Inferior parietal cortex (tissue), 1 donor: ENCODE measurements at regions not wholly inside any gene's neighbourhood (a gene's known extent, or its start where the extent isn't known, plus 50 kb on each side); places are given as distances from the start of the nearest gene placed in this dataset.
A peak's percentile ranks its signal among the peaks of the same experiment; 100 is the strongest.

Source experiments
- DNase-seq: peaks from one replicate; pipeline ENCODE4 v3.0.0-alpha.2; 2016; ENCODE audit errors: extremely low spot score

DNA sequence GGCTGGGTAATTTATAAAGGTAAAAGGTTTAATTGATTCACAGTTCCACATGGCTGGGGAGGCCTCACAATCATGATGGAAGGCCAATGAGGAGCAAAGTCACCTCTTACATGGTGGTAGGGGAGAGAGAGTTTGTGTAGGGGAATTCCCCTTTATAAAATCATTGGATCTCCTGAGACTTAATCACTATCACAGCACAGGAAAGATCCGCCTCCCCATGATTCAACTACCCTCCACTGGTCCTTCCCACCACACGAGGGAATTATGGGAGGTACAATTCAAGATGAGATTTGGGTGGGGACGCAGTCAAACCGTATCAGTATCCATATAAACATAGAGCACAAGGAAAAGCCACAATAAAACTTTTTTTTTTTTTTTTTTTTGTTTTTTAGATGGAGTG is 172.6 kb upstream of the PIEZO2 start:
- DNase-seq = no peak

DNA sequence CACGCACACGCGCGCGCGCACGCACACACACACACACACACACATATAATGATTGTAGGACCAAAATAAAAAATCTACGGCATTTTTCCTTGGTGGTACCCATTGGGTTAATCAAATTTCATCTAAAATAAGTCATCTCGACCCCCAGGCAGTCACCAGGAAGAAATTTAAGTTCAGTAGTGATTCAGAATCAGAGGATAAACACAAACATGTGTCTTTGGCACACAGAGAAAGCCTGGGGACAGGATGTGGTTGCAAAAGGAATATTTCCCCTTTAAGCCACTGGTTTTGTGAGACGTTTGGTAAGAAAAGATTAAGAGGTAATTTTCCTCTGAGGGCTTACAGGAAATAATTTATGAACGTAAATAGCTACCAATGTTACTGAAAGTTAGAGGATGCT is 171.6 kb upstream of the PIEZO2 start:
- no peak for DNase-seq

- DNase-seq = no peak
These were observed 167.2 kb upstream of the PIEZO2 start for GRCh38 chr18:11316546-11316945.

GRCh38 chr18:11310476-11311086 is 161.2 kb upstream of the PIEZO2 start:
- DNase-seq = peak; percentile 6

DNA sequence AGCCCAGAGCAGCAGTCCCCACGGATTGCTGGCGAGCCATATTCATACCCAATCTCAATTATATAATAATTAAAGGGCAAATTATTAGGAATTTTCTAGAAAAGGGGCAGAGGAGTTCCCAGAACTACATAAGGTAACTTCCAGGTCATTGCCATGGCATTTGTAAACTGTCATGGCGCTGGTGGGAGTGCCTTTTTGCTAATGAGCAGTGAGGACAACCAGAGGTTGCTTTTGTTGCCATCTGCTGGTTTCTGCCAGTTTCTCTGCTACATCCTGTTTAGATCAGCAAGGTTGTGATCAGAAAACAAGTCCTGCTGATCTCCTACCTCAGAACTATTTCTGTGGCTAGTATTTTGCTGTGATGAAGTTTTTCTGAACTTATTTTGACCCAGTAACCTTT is 159.8 kb upstream of the PIEZO2 start:
- no peak for DNase-seq

GRCh38 chr18:11308499-11308898 is 159.1 kb upstream of the PIEZO2 start:
- DNase-seq = no peak

DNA sequence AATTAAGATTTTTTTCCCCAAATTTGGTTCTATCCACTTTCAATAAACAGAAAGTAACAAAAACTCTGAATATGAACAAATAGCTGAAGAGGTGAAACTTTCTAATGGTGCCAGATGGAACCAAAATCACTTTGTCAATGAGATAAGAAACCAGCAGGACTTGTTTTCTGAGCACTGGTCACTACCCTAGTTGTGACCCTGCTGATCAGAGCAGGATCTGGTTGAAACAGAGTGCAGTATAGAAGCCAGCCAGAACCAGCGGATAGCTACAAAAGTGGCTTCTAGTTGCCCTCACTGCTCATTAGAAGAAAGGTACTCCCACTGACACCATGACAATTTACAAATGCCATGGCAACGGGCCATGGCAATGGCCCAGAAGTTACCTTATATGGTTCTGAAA is 158.3 kb upstream of the PIEZO2 start:
- DNase-seq = no peak

DNA sequence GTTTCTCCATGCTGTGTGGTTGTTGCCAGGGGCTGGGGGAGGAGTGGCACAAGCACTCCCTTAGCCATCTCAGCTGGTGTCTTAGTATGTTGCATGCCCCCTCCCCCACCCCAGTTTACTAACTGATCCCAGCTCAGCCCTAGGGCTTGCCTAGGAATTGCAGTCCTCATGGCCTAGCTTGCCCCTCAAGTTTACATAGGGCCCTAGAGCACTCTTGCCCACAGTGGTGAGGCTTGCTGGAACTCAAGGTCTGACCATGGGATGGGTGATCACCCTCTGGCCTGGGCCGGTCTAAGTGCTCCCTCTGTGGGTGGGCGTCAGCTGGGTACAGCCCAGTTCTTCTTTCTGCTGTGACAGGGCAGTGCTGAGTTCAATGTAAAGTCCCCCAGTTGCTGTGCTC is 156.1 kb upstream of the PIEZO2 start:
- DNase-seq = no peak

DNA sequence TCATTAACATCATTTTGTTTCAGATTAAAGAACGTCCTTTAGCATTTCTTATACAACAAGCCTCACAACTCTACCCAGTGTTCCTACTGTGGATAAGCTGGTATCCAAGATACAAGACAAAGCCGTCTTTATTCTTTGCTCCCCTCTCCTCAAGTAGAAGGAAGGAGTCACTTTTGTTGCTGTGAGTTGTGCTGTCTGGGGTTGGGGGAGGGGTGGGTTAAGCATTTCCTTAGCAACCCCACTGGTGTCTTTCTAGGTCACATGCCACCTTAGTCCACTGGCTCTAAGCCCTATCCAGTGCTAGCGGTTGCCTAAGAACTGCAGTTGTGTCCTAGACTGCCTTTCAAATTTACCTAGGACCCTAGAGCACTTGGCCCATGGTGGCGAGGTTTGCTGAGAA is 155.6 kb upstream of the PIEZO2 start:
- DNase-seq = no peak

- DNase-seq = no peak
These were observed 147.6 kb upstream of the PIEZO2 start for GRCh38 chr18:11296946-11297345.

GRCh38 chr18:11293794-11294193 is 144.4 kb upstream of the PIEZO2 start:
- no peak for DNase-seq

DNA sequence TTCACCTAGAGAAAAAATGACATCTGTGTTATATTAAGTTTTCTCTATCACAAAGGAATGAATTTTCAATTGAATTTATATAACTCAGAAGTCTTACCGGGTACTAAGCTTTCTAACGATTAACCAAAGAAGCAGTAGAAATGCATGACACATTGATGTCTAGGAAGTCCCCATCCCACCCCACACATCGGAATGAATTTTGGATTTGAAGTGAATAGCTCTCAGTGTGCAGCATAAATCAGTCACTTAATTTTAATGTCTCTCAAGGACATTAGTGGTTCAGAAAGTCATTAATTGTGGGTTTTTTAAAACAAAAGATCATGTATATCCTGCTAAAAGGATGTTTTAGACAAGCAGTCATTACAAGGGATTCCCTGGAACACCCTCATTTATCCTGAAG is 141.4 kb upstream of the PIEZO2 start:
- DNase-seq = no peak

- DNase-seq = no peak
These were observed 139.9 kb upstream of the PIEZO2 start for GRCh38 chr18:11289248-11289647.

GRCh38 chr18:11288401-11288800 is 139.0 kb upstream of the PIEZO2 start:
- no peak for DNase-seq

DNA sequence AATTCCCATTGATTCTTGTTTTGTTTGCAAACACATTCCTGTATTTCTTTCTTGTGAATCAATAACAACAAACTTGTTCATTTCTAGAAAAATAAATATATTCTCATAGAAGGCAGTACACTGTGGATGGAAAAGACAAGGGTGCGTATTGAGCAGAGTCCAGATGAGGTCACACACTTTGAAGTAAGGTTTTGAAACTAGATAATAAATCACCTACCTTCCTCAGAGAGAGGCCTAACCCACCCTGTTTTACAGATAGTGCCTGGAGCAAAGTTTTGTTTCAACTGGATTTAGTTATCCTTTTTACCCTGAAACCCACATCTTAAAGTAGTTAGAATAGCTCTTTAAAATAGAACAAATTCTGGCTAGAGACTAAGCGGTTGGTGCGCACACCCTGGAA is 137.1 kb upstream of the PIEZO2 start:
- DNase-seq = no peak

DNA sequence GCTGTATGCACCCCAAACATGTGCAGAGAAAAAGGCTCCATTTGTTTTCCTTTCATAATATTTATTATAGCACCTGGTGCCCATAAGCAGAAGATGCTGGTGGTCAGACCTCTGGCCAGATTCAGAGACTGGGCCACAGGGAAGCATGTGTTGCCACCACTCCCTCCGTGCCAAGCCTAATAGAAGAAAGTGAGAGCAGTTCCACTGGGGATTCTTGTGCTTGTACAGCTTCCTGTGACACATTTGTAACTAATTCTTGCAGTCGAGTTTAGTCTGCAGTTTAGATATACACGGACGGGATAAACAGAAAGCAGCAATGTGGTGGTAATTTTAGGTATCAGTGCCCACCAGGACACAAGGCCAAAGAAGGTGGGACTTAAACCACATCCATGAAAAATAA is 135.4 kb upstream of the PIEZO2 start:
- DNase-seq = no peak

GRCh38 chr18:11284349-11284748 is 135.0 kb upstream of the PIEZO2 start:
- DNase-seq = no peak

GRCh38 chr18:11283479-11284161 is 134.3 kb upstream of the PIEZO2 start:
- no peak for DNase-seq

DNA sequence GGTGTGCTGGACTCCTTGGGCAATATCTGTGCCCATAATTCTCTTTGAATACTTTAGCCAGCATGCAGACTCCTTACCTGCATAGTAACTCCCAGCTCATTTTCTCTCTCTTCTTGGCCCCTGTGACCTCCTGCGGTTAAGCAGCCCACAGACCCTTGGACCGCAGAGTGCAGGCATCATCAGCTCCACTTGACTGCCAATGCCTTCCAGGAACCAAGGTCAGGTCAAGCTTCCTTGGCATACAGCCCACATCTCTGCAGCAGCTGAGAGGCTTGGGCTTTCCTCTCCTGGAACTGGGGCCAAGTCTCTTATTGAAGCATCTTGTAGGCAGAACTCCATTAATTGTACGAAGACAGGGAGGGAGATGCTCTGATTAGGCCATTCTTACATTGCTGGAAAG is 130.1 kb upstream of the PIEZO2 start:
- no peak for DNase-seq

DNA sequence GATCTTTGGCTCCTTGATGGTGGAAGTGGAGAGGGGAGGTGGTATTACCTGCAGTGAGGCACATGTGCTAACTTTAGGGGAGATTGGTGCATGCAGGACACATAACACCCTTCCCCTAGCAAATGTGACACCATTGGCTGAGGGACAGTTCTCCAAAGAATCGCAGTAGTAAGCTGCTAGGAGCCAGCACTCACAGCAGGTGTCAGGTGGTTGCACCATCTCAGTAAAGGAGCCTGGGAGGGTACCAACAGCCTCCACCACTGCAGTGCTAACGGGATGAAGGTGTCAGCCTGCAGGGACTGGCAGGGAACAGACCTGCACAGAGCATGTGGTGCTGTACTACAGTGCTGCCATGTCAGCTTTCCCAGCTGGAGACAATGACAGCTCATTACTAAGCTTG is 127.3 kb upstream of the PIEZO2 start:
- no peak for DNase-seq

GRCh38 chr18:11274144-11274794 is 124.9 kb upstream of the PIEZO2 start:
- no peak for DNase-seq

DNA sequence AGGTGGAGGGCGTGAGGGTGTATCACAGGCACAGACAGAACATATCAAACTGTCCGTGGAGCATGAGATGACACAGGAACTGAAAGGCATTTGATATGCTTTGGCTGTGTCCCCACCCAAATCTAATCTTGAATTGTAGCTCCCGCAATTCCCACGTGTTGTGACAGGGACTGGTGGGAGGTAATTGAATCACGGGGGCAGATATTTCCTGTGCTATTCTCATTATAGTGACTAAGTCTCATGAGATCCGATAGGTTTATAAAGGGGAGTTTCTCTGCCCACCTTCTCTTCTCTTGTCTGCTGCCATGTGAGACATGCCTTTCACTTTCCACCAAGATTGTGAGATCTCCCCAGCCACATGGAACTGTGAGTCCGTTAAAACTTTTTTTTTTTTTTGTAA is 123.1 kb upstream of the PIEZO2 start:
- no peak for DNase-seq

- DNase-seq = no peak
These were observed 122.6 kb upstream of the PIEZO2 start for GRCh38 chr18:11271954-11272353.
